Fibroblast of lung (primary cell): ENCODE measurements at regions not wholly inside any gene's neighbourhood (a gene's known extent, or its start where the extent isn't known, plus 50 kb on each side); places are given as distances from the start of the nearest gene placed in this dataset.

Source experiments
- EZH2 ChIP-seq: IDR thresholded peaks from 2 replicates; pipeline ENCODE4 v1.5.1; 2012; ENCODE audit warnings: low read length, control low read depth, mild to moderate bottlenecking; ENCODE audit errors: missing control alignments
- TF ChIP-seq, protein P1 (sequence below), 2 donors: IDR thresholded peaks in 1 of 2; conservative IDR thresholded peaks in 1 of 2; 1 replicate in 1 of 2; 2 replicates in 1 of 2; pipeline ENCODE4 v1.5.1; 2011 to 2012; ENCODE audit warnings: low read length in 2 of 2, control low read depth in 1 of 2, inconsistent platforms in 1 of 2, low read depth in 1 of 2, mild to moderate bottlenecking in 1 of 2

DNA sequence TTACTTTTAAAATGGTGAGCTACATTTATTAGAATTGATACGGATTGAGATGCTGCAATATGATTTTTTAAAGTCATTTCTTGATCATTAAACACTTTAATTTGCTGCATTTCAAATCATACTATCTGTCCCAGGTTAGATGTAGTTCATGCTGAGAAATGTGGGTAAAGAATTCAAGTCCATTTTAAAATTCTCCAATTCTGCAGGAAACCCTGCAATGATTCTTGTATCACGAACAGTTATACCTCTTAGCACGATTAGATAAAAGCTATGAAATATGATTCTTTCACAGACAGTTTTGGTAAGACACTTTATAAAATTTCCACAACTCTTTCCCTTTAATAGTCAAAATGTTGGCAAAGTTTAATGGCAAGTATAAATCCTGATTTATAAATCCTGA is 693.4 kb downstream of the ADGRL2 start:
- TF ChIP-seq, protein P1, sequence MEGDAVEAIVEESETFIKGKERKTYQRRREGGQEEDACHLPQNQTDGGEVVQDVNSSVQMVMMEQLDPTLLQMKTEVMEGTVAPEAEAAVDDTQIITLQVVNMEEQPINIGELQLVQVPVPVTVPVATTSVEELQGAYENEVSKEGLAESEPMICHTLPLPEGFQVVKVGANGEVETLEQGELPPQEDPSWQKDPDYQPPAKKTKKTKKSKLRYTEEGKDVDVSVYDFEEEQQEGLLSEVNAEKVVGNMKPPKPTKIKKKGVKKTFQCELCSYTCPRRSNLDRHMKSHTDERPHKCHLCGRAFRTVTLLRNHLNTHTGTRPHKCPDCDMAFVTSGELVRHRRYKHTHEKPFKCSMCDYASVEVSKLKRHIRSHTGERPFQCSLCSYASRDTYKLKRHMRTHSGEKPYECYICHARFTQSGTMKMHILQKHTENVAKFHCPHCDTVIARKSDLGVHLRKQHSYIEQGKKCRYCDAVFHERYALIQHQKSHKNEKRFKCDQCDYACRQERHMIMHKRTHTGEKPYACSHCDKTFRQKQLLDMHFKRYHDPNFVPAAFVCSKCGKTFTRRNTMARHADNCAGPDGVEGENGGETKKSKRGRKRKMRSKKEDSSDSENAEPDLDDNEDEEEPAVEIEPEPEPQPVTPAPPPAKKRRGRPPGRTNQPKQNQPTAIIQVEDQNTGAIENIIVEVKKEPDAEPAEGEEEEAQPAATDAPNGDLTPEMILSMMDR (conservative IDR thresholded peaks at IDR 0.05 in 1 of 2, IDR thresholded peaks at IDR 0.05 in 1 of 2; ENCODE audit: low read depth in 1 of 2, low read length in 2 of 2): no peak
- TF ChIP-seq EZH2: no peak
